ENCODE measurements at regions not wholly inside any gene's neighbourhood (a gene's known extent, or its start where the extent isn't known, plus 50 kb on each side); places are given as distances from the start of the nearest gene placed in this dataset.
A peak's percentile ranks its signal among the peaks of the same experiment; 100 is the strongest.

GRCh38 chr3:90087703-90088102 lies 980.3 kb downstream of the EPHA3 start:
- Mint-ChIP-seq H3K4me1 (peaks cover 6% of the 10 kb centered on the region), H3K27me3 (ENCODE audit: low read depth) (no peaks in the 10 kb centered on the region), H3K27ac (ENCODE audit: unreplicated experiment) (no peak overlapping the region), H3K4me3 (no peak overlapping the region), H3K36me3 (ENCODE audit: low read depth) (no peaks in the 10 kb centered on the region), H3K9me3 (no peaks in the 10 kb centered on the region)
- TF ChIP-seq CTCF (conservative IDR thresholded peaks at IDR 0.05) = no peak
- no peak for DNase-seq (ENCODE audit: low read depth, low spot score)

- Mint-ChIP-seq H3K36me3 (ENCODE audit: low read depth) (no peaks in the 10 kb centered on the region), H3K27me3 (ENCODE audit: low read depth) (no peaks in the 10 kb centered on the region)
- peak; percentile 76 for TF ChIP-seq CTCF (conservative IDR thresholded peaks at IDR 0.05)
Measured at GRCh38 chr3:90091549-90091948, 984.1 kb downstream of the EPHA3 start.

GRCh38 chr3:90092994-90093393 lies 985.6 kb downstream of the EPHA3 start:
- no peak overlapping the region for H3K27ac Mint-ChIP-seq (ENCODE audit: unreplicated experiment)
- H3K27me3 Mint-ChIP-seq (ENCODE audit: low read depth) = no peaks in the 10 kb centered on the region
- peaks cover 12% of the 10 kb centered on the region for H3K4me1 Mint-ChIP-seq
- no peak for DNase-seq (ENCODE audit: low read depth, low spot score)
- peaks cover 2% of the 10 kb centered on the region for H3K9me3 Mint-ChIP-seq
- no peaks in the 10 kb centered on the region for H3K36me3 Mint-ChIP-seq (ENCODE audit: low read depth)
- TF ChIP-seq CTCF (conservative IDR thresholded peaks at IDR 0.05) = peak; percentile 71
- H3K4me3 Mint-ChIP-seq = no peak overlapping the region

More at GRCh38 chr3:90091549-90091948, 984.1 kb downstream of the EPHA3 start:
- H3K4me3 Mint-ChIP-seq = no peak overlapping the region
- no peak overlapping the region for H3K27ac Mint-ChIP-seq (ENCODE audit: unreplicated experiment)
- peaks cover 12% of the 10 kb centered on the region for H3K4me1 Mint-ChIP-seq
- H3K9me3 Mint-ChIP-seq = peaks cover 2% of the 10 kb centered on the region
- DNase-seq (ENCODE audit: low read depth, low spot score) = peak; percentile 26

GRCh38 chr3:90095811-90096210 lies 988.4 kb downstream of the EPHA3 start:
- H3K4me1 Mint-ChIP-seq = peaks cover 12% of the 10 kb centered on the region
- no peak for TF ChIP-seq CTCF (conservative IDR thresholded peaks at IDR 0.05)
- no peak for DNase-seq (ENCODE audit: low read depth, low spot score)
- H3K9me3 Mint-ChIP-seq = peaks cover 2% of the 10 kb centered on the region
- no peaks in the 10 kb centered on the region for H3K27me3 Mint-ChIP-seq (ENCODE audit: low read depth)
- H3K4me3 Mint-ChIP-seq = no peak overlapping the region
- no peak overlapping the region for H3K27ac Mint-ChIP-seq (ENCODE audit: unreplicated experiment)
- no peaks in the 10 kb centered on the region for H3K36me3 Mint-ChIP-seq (ENCODE audit: low read depth)

GRCh38 chr3:90099493-90099892 lies 992.1 kb downstream of the EPHA3 start:
- no peak for TF ChIP-seq CTCF (conservative IDR thresholded peaks at IDR 0.05)
- H3K4me1 Mint-ChIP-seq = no peaks in the 10 kb centered on the region
- no peaks in the 10 kb centered on the region for H3K36me3 Mint-ChIP-seq (ENCODE audit: low read depth)
- H3K9me3 Mint-ChIP-seq = peaks cover 5% of the 10 kb centered on the region
- H3K4me3 Mint-ChIP-seq = no peak overlapping the region
- no peak overlapping the region for H3K27ac Mint-ChIP-seq (ENCODE audit: unreplicated experiment)
- H3K27me3 Mint-ChIP-seq (ENCODE audit: low read depth) = no peaks in the 10 kb centered on the region
- DNase-seq (ENCODE audit: low read depth, low spot score) = no peak

GRCh38 chr3:90102146-90102545 lies 994.7 kb downstream of the EPHA3 start:
- Mint-ChIP-seq H3K4me3 (no peak overlapping the region), H3K27me3 (ENCODE audit: low read depth) (no peaks in the 10 kb centered on the region), H3K4me1 (no peaks in the 10 kb centered on the region), H3K27ac (ENCODE audit: unreplicated experiment) (no peak overlapping the region), H3K9me3 (peaks cover 3% of the 10 kb centered on the region), H3K36me3 (ENCODE audit: low read depth) (no peaks in the 10 kb centered on the region)
- no peak for DNase-seq (ENCODE audit: low read depth, low spot score)
- no peak for TF ChIP-seq CTCF (conservative IDR thresholded peaks at IDR 0.05)
